HG03442 (cell line): ENCODE measurements at regions not wholly inside any gene's neighbourhood (a gene's known extent, or its start where the extent isn't known, plus 50 kb on each side); places are given as distances from the start of the nearest gene placed in this dataset.

Source experiments
- ATAC-seq: cut with Tn5 transposase; IDR thresholded peaks from one replicate; pipeline ENCODE4 v1.9.1; 2021; ENCODE audit warnings: mild to moderate bottlenecking, moderate library complexity; ENCODE audit not compliant: unreplicated experiment

GRCh38 chr13:34430294-34430693 is 511.8 kb upstream of the NBEA start:
- no peak for ATAC-seq

- ATAC-seq = no peak
Observed at GRCh38 chr13:34431827-34432581, 510.1 kb upstream of the NBEA start.

- no peak for ATAC-seq
Observed at GRCh38 chr13:34435338-34435737, 506.7 kb upstream of the NBEA start.

GRCh38 chr13:34437873-34438272 is 504.2 kb upstream of the NBEA start:
- ATAC-seq = no peak

GRCh38 chr13:34452831-34453230 is 489.2 kb upstream of the NBEA start:
- ATAC-seq = no peak

- no peak for ATAC-seq
Observed at GRCh38 chr13:34458756-34459715, 483.0 kb upstream of the NBEA start.

GRCh38 chr13:34459856-34460255 is 482.2 kb upstream of the NBEA start:
- no peak for ATAC-seq

GRCh38 chr13:34462843-34463242 is 479.2 kb upstream of the NBEA start:
- ATAC-seq = no peak

- ATAC-seq = no peak
Observed at GRCh38 chr13:34464011-34464410, 478.1 kb upstream of the NBEA start.

GRCh38 chr13:34465423-34465922 is 476.6 kb upstream of the NBEA start:
- ATAC-seq = no peak

- no peak for ATAC-seq
Observed at GRCh38 chr13:34466301-34466700, 475.8 kb upstream of the NBEA start.

GRCh38 chr13:34467450-34468083 is 474.5 kb upstream of the NBEA start:
- no peak for ATAC-seq

- no peak for ATAC-seq
Observed at GRCh38 chr13:34469196-34469986, 472.7 kb upstream of the NBEA start.

- no peak for ATAC-seq
Observed at GRCh38 chr13:34474187-34474868, 467.7 kb upstream of the NBEA start.

- ATAC-seq = no peak
Observed at GRCh38 chr13:34478376-34478775, 463.7 kb upstream of the NBEA start.

- no peak for ATAC-seq
Observed at GRCh38 chr13:34502011-34502410, 440.1 kb upstream of the NBEA start.

- ATAC-seq = no peak
Observed at GRCh38 chr13:34502621-34503020, 439.4 kb upstream of the NBEA start.

GRCh38 chr13:34506796-34507195 is 435.3 kb upstream of the NBEA start:
- ATAC-seq = no peak

GRCh38 chr13:34507630-34508029 is 434.4 kb upstream of the NBEA start:
- no peak for ATAC-seq

GRCh38 chr13:34512817-34513216 is 429.3 kb upstream of the NBEA start:
- ATAC-seq = no peak
